Astrocyte of the spinal cord (primary cell): ENCODE measurements at regions not wholly inside any gene's neighbourhood (a gene's known extent, or its start where the extent isn't known, plus 50 kb on each side); places are given as distances from the start of the nearest gene placed in this dataset.
"Not testable (repeated sequence)": the region's sequence is repeated elsewhere in the genome, so short reads cannot be mapped to it uniquely, and the experiment has no call there.

ENCODE experiments used
- DNase-seq: peaks from one replicate; pipeline ENCODE4 v3.0.0; 2011; ENCODE audit warnings: low read depth, low spot score
- H3K4me3 ChIP-seq: 2 replicates; pipeline ENCODE4 v1.5.1; 2011; ENCODE audit warnings: low read depth, mild to moderate bottlenecking, low read length, moderate library complexity
- in situ Hi-C: cut with HindIII; loops from 2 replicates; pipeline ENCODE4 v1.10.0; 2017; ENCODE audit warnings: low sequenced_read_pairs
- TF ChIP-seq, protein P1 (sequence below): IDR thresholded peaks from 2 replicates; pipeline ENCODE4 v1.5.1; 2012; ENCODE audit warnings: low read depth, mild to moderate bottlenecking, low read length, inconsistent platforms

DNA sequence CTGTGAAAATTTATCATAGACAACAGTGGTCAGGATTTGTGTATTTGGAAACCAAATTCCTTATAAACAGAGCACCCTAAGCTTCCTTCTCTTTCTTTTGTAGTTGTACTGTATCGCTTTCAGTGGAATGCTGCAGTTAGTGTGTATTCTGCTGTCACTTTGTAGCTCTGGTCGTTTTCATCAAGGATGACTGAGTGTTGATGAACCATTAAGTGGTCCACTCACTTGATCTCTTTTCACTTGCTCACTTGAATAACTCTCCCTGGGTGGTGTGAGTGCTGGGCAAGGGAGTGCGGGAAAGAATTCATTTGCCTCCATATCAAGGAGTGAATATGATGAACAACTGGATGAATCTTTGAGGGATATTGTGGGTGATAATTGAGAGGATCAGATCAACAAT lies 1225.7 kb upstream of the WWC1 start:
- H3K4me3 ChIP-seq, result no peak overlapping the region
- no peak for DNase-seq
- TF ChIP-seq, protein P1, sequence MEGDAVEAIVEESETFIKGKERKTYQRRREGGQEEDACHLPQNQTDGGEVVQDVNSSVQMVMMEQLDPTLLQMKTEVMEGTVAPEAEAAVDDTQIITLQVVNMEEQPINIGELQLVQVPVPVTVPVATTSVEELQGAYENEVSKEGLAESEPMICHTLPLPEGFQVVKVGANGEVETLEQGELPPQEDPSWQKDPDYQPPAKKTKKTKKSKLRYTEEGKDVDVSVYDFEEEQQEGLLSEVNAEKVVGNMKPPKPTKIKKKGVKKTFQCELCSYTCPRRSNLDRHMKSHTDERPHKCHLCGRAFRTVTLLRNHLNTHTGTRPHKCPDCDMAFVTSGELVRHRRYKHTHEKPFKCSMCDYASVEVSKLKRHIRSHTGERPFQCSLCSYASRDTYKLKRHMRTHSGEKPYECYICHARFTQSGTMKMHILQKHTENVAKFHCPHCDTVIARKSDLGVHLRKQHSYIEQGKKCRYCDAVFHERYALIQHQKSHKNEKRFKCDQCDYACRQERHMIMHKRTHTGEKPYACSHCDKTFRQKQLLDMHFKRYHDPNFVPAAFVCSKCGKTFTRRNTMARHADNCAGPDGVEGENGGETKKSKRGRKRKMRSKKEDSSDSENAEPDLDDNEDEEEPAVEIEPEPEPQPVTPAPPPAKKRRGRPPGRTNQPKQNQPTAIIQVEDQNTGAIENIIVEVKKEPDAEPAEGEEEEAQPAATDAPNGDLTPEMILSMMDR, result no peak
- in situ Hi-C loops, result no loop called here

DNA sequence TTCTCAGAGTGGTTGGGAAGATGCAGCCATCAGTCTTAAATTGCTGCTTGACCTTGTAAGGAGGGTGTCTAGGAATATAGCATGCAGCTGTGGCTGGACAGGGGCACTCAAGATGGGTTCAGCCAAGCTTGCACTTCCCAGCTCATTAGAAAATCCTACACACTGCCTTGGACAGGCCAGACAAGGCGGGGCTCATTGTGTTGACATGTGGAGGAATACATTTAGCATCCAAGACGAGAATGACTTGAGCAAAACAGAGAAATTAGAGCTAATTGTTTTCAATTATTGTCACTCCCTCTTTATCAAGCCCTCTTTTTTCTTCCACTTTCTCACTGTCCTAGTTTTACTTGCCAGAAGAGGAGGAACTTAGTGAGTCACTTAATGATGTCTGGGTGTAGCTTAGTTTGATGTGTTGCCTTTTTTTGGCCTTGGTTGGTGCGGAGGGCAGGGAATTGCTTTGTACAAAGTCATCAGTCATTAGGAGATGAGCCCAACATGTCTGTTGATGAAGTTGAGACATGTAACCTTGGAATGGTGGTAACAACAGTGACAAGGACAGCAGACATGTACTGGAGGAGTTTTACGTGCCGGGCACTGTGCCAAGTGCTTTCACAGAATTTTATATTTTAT lies 1219.3 kb upstream of the WWC1 start:
- no peak overlapping the region for H3K4me3 ChIP-seq
- peak; percentile 5 for DNase-seq
- in situ Hi-C loops, result no loop called here
- TF ChIP-seq, protein P1, result no peak

DNA sequence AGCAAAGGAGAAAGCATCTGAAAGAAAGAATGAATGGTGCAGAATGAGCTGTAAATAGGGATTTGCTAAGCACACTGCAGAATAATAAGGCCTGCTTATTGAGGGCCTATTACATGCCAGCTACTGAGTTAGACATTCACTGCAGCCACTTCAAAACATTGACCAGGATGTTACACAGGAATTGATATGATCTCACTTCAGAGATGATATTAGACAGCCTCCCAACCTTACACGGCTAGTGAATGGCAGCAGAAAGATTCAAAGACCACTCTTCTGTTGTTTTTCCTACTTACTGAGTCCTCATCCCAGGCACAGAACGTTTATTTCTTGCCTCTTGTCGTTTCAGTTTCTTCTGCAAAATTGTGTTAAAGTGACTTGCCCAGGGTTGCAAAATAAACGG lies 1209.9 kb upstream of the WWC1 start:
- H3K4me3 ChIP-seq, result no peak overlapping the region
- TF ChIP-seq, protein P1, result no peak
- DNase-seq, result no peak
- in situ Hi-C loops, result no loop called here

DNA sequence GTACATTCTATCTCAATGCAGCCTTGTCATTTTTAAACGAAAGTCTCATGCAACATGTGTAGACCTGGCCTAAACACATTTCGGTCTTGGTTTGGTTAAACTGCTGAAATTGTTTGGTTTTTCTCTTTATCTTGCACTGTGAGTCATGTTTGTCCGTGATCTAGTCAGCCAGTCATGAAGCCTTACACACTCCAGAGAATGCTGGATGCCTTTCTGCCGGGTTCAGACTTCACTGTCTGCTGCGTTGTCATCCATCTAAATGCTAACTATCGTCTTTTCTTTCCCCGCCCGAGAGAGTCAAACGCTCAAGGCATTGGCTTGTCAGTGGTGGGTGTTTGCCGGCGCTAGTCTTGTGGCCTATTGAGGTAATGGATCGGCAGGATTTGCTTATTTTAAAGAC lies 1194.6 kb upstream of the WWC1 start:
- TF ChIP-seq, protein P1, result no peak
- in situ Hi-C loops, result no loop called here
- peak; percentile 26 for DNase-seq
- no peak overlapping the region for H3K4me3 ChIP-seq

DNA sequence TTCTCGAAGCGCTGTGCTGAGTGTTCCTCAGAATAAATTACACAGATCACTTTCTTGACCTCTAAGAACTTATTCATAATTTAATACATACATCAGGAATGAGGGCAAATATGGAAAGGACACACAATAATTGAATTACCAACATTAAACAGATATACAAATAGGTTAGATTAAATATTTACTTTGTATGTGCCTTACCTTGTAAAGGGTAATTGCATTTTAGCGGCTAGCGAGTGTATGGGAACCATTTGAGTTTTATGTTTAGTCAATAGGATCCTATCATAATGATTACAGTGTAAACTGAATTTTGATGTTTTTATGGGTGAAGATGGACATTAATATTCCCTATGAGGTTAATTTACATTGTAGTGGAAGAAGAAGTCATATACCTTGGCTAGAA lies 1187.1 kb upstream of the WWC1 start:
- no peak overlapping the region for H3K4me3 ChIP-seq
- TF ChIP-seq, protein P1, result no peak
- no peak for DNase-seq
- in situ Hi-C loops, result no loop called here

DNA sequence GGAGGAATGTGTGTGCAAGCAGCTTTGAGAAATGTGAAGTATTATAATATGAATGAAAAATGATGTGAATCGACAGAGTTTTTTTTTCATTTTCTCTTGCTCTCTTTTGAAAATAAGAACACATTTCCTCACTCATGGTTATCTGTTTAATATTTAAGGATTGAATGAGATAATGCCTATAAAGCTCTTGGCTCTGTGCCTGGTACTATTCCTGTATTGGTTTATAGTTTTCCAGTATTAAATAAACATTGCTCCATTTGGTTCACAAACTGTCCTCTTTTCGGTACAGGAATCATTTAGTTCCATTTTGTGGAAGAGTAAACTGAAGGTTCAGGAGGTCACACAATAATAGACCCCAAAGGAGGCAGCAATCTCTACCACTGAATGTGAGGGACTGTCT lies 1185.5 kb upstream of the WWC1 start:
- DNase-seq, result no peak
- TF ChIP-seq, protein P1, result no peak
- in situ Hi-C loops, result no loop called here

DNA sequence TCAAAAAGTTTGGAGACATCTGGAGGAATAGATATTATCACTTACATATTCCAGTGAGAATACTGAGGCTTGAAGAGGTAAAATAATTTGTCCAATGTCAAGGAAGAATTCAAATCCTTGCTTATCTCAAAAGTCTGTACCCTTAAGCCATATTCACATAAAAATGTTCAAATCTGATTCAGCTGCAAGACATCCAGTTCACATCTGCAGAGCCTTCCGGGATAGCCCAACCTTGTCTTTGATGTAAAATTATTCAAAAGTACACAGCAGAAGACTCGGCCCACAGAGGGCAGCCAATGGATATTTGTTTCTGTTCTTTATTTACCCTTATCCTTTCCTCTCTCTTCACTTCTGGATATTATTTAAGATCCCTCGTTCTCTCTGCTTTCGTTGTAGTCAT lies 1183.8 kb upstream of the WWC1 start:
- in situ Hi-C loops, result no loop called here
- TF ChIP-seq, protein P1, result no peak
- no peak overlapping the region for H3K4me3 ChIP-seq
- DNase-seq, result no peak

More for the DNA sequence above, 1185.5 kb upstream of the WWC1 start:
- H3K4me3 ChIP-seq, result no peak overlapping the region

DNA sequence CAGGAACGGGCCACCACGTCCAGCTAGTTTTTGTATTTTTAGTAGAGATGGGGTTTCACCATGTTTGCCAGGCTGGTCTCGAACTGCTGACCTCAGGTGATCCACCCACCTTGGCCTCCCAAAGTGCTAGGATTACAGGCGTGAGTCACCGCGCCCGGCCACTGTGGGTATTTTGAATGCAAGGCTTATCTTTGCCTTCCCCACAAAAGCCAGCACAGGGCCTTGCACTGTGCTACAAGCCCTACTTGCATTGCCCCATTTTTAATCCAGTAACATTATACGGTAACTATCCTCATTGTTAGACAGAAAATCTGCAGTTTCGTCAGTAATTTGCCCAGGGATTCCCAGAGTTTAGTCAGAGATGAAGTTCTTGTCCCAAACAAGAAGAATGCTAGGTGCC lies 1183.2 kb upstream of the WWC1 start:
- in situ Hi-C loops, H3K4me3 ChIP-seq, DNase-seq: not testable (repeated sequence)
